SKM-1 (cell line): ENCODE measurements at regions not wholly inside any gene's neighbourhood (a gene's known extent, or its start where the extent isn't known, plus 50 kb on each side); places are given as distances from the start of the nearest gene placed in this dataset.
"Not testable (repeated sequence)": the region's sequence is repeated elsewhere in the genome, so short reads cannot be mapped to it uniquely, and the experiment has no call there.

Source experiments
- DNase-seq: peaks from one replicate; lab custom pipeline; 2025; ENCODE audit not compliant: unreplicated experiment; lab: John Stamatoyannopoulos, UW

- no peak for DNase-seq
Observed at GRCh38 chr6:20263059-20263458, 50.8 kb upstream of the MBOAT1 start.

DNA sequence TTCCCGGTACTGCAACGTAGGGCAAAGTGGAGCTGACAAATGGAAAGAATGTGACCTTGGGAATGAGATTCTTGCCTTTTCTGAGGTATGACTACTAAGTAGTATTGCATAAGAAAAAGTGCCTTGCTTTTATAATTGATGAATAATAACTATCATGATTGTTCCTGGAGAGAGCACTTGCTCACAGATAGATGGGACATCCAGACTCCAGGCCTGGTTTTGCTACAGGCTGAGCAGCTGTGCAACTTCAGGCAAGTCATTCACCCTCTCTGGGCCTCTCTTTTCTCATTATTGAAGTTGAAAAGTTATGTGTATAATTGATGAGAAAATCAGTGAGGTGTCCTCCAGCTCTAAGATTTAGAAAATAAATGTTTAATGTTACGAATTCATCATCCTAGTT lies 53.6 kb upstream of the MBOAT1 start:
- DNase-seq = no peak

- no peak for DNase-seq
Observed at GRCh38 chr6:20266851-20267608, 54.8 kb upstream of the MBOAT1 start.

DNA sequence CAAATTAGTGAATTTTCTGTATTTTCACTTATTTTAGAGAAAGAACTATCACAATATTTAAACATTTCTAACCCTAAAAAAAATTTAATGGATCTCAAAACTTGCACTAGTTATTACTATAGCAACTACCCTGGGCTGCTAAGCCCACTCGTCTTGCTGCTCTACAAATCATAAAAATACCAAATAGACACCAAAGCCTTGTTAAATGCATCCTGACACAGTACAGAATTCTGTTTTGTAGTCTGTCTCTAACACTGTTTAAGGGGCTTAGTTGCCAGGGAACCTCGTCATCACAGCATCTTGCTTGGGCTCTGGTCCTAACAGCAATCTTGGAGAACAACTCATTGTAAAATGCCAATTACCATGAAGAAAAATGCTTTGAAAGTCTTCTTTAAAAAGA lies 56.9 kb upstream of the MBOAT1 start:
- DNase-seq = no peak

DNA sequence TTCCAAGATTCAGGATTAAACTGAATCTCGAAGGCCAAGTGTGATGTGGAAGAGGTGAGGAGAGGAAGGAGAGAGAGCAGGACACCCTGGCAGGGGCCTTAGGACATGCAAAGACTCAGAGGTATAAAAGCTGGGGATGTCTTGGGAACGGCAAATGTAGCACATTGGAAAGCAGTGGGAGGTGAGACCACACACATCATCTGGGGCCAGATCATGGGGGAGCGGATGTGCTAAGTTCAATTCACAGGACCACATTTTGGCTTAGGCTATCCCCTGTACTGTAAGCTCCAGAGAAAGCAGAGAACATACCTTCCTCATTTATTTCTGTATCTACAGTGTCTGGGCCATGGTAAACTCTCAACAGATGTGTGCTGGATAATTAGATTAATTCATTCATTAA lies 59.5 kb upstream of the MBOAT1 start:
- no peak for DNase-seq

- DNase-seq = no peak
Observed at GRCh38 chr6:20274137-20274536, 61.9 kb upstream of the MBOAT1 start.

- DNase-seq = not testable (repeated sequence)
Observed at GRCh38 chr6:20275837-20276236, 63.6 kb upstream of the MBOAT1 start.

DNA sequence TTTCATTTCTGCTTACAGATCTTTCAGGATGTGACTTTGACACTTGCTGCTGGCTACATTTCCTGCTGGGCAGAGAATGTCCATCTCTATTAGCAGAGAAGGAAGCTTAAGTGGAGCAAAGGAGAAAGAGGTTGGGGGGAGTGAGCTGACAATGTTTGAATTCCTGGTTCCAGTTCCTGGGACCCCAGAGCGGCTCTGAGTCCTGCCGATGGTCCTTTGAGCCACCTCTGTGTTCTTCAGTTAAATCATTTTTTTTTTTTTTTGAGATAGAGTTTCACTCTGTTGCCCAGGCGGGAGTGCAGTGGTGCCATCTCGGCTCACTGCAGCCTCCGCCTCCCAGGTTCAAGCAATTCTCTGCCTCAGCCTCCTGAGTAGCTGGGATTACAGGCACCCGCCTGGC lies 65.5 kb upstream of the MBOAT1 start:
- not testable (repeated sequence) for DNase-seq

DNA sequence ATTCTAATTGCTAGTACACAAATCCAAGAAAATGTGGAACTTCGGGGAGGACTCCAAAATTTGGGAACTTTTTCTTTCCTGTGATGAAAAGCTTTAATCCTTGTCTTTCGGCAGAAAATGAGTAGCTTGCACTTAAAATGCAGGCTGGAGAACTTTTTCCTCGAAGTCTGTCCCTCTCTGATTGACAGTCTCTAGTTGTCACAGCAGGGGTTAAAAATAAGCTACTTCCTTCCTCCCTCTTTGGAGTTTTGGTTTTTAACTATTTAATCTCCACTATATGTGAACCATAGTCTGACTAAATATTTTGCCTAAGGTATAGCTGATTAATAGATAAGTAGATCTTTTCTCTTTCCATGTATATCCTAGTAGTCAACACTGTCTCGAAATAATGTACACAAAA lies 66.8 kb upstream of the MBOAT1 start:
- no peak for DNase-seq

DNA sequence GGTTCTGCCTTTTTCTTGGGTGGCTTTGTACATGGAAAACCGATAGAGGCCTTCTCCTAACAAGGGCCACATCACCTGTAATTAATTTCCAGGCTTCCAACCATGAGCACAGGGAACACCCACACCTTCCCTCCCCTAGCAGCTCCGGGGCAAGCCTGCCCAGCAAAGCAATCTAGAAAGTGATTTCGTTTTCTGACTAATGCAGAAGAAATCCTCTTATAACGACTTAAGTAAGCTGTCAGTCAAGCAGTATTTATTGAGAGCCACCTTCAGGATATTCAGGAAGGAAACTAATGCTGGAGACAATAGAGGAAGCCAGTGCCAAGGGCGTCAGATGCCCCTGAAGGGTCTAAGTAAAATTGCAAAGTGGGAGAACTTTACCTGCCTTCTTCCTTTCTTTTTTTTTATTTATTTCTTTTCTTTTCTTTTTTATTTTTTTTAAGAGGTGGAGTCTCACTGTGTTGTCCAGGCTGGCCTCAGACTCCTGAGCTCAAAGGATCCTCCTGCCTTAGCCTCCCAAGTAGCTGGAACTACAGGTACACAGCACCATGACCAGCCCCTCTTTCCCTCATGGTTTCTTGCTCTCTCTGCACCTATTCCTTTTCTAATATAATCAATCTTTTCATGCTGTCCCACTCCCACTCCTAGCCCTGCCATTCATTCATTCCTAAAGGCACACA lies 67.5 kb upstream of the MBOAT1 start:
- no peak for DNase-seq

- DNase-seq = no peak
Observed at GRCh38 chr6:20280288-20280621, 68.0 kb upstream of the MBOAT1 start.

- no peak for DNase-seq
Observed at GRCh38 chr6:20284672-20285071, 72.4 kb upstream of the MBOAT1 start.

- DNase-seq = no peak
Observed at GRCh38 chr6:20286968-20287565, 74.8 kb upstream of the MBOAT1 start.

GRCh38 chr6:20291764-20292580 lies 79.7 kb upstream of the MBOAT1 start:
- DNase-seq = peak; percentile 82

- DNase-seq = no peak
Observed at GRCh38 chr6:20292905-20293304, 80.6 kb upstream of the MBOAT1 start.

GRCh38 chr6:20301256-20301655 lies 89.0 kb upstream of the MBOAT1 start:
- DNase-seq = no peak

GRCh38 chr6:20302168-20302567 lies 89.9 kb upstream of the MBOAT1 start:
- no peak for DNase-seq

DNA sequence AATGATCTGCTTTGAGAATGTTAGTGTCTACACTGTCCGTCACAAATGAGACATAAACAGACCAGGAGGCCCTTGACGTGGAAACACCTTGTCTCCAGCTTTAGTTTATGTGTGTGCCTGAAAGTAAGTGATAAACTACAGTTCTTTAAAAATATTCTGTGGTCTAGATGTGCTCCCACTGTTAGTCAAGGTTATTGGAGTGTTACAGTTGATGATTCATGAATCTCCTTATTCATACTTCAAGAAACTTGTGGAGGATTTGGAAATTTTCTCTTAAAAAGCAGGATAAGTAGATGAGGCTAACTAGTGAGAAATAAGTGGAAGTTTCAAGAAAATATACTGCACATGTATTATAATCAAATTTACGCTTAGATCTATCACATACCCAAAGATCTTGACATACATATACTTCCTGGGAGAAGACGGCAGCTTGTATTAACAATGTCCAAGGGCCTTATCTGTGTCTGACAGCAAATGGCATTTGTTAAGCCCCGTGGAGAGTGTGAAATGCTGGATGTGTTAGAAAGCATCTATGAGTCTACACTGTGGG lies 90.5 kb upstream of the MBOAT1 start:
- DNase-seq = no peak

- no peak for DNase-seq
Observed at GRCh38 chr6:20306491-20306890, 94.2 kb upstream of the MBOAT1 start.

DNA sequence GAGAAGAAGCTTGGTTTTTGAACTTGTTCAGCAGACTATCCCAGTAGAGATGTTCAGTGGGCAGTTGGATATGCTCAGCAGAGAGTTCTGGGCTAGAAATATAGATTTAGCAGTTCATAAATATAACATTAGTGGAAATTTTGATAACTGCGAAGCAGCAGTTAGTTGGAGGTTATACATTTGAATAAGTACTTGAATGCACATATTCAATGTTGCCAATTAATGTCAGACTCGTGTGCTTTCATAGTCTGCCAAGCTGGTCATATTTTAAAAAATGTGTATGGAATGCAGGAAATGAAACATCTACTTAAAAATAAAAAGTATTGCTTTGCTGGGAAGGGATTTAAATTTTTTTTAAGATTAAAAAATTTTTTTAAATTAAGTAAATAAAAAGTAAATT lies 92.5 kb upstream of the E2F3 start:
- no peak for DNase-seq

GRCh38 chr6:20310185-20310584 lies 91.5 kb upstream of the E2F3 start:
- DNase-seq = no peak
